ENCODE measurements at regions not wholly inside any gene's neighbourhood (a gene's known extent, or its start where the extent isn't known, plus 50 kb on each side); places are given as distances from the start of the nearest gene placed in this dataset.

DNA sequence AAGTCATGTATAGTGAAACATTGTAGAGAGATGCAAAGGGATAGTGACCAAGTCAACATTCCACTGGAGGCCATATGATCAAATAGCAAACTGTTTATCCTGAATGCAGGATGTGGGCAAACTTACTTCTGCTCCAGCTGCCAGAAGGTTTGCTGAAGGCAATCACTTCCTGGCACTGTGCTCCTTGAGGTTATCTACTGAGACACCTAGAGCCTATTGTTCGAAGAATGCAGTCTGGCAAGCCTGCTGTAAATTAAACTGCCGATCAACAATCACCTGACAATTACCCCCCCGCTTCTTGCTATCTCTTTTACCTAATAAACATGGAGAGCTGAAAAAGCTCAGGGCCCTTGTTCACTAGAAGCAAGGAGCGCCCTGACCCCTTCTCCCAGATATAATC is 139.4 kb upstream of the B3GALT2 start:
- no peaks in the 10 kb centered on the region for H3K79me2 ChIP-seq (ENCODE audit: low read length)
- H3K4me3 ChIP-seq (ENCODE audit: low read length): no peak overlapping the region
- no peak overlapping the region for H3K4me2 ChIP-seq (ENCODE audit: low read depth, low read length, poor library complexity, severe bottlenecking)
- H2AFZ ChIP-seq (ENCODE audit: low read length): no peak overlapping the region
- DNase-seq: no peak
- H3K9ac ChIP-seq (ENCODE audit: low read length): no peak overlapping the region
- no peaks in the 10 kb centered on the region for H3K27me3 ChIP-seq (ENCODE audit: low read length)
- H3K4me1 ChIP-seq (ENCODE audit: low read length): peaks cover under 1% of the 10 kb centered on the region; the same call in 1 of the 2 replicates
- H3K36me3 ChIP-seq (ENCODE audit: insufficient read depth, low read length): no peaks in the 10 kb centered on the region
- no peaks in the 10 kb centered on the region; the same call in 1 of the 2 replicates for H3K9me2 ChIP-seq (replicated peaks; ENCODE audit: insufficient read depth, low read length)
- H3K9me3 ChIP-seq (ENCODE audit: low read length): no peaks in the 10 kb centered on the region
- H4K20me1 ChIP-seq (ENCODE audit: insufficient read depth, low read depth, low read length): no peaks in the 10 kb centered on the region
- no peak overlapping the region for H3K27ac ChIP-seq (ENCODE audit: low read length)

DNA sequence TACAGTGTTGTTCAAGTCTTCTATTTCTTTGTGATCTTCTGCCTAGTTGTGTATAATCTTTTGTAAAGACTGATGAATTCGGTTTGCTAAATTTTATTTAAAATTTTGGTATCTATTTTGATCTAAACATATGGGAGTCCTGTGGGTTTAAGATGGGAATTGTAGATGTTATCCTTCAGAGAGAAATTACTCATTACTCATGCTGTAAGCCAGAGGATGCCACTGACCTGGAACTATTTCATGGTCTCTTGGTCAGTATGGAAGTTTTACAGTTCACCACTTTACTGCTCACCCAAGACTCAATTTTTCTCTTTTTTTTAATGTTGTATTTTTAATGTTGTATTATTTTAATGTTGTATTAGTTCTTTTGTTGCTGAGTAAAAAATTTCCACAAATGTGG is 138.6 kb upstream of the B3GALT2 start:
- no peak for DNase-seq
- Histone ChIP-seq H3K4me3 (ENCODE audit: low read length) (no peak overlapping the region), H3K9ac (ENCODE audit: low read length) (no peak overlapping the region), H3K27ac (ENCODE audit: low read length) (no peak overlapping the region), H2AFZ (ENCODE audit: low read length) (no peak overlapping the region), H3K9me3 (ENCODE audit: low read length) (no peaks in the 10 kb centered on the region), H3K9me2 (replicated peaks; ENCODE audit: insufficient read depth, low read length) (no peaks in the 10 kb centered on the region; the same call in 1 of the 2 replicates), H4K20me1 (ENCODE audit: insufficient read depth, low read depth, low read length) (no peaks in the 10 kb centered on the region), H3K79me2 (ENCODE audit: low read length) (no peaks in the 10 kb centered on the region), H3K36me3 (ENCODE audit: insufficient read depth, low read length) (no peaks in the 10 kb centered on the region), H3K27me3 (ENCODE audit: low read length) (no peaks in the 10 kb centered on the region), H3K4me1 (ENCODE audit: low read length) (peaks cover 4% of the 10 kb centered on the region), H3K4me2 (ENCODE audit: low read depth, low read length, poor library complexity, severe bottlenecking) (no peak overlapping the region)

DNA sequence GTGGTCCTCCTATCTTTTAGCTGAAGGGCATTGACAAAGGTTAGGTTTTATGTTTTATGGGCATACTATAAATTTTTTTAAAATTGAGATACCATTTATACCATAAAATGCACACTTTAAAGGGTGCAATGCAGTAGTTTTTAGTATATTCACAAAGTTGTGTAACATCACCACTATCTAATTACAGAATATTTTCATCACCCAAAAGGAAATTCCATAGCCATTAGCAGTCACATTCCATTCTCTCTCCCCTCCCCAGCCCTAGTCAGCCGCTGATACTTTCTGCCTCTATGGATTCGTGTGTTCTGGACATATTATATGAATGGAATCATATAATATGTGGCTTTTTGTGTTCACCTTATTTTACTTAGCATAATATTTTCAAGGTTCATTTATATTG is 135.8 kb upstream of the B3GALT2 start:
- H3K9me2 ChIP-seq (replicated peaks; ENCODE audit: insufficient read depth, low read length): no peaks in the 10 kb centered on the region; the same call in 1 of the 2 replicates
- H3K27me3 ChIP-seq (ENCODE audit: low read length): no peaks in the 10 kb centered on the region
- no peaks in the 10 kb centered on the region for H3K36me3 ChIP-seq (ENCODE audit: insufficient read depth, low read length)
- H2AFZ ChIP-seq (ENCODE audit: low read length): no peak overlapping the region
- H4K20me1 ChIP-seq (ENCODE audit: insufficient read depth, low read depth, low read length): no peaks in the 10 kb centered on the region
- no peak overlapping the region for H3K4me3 ChIP-seq (ENCODE audit: low read length)
- DNase-seq: no peak
- H3K4me2 ChIP-seq (ENCODE audit: low read depth, low read length, poor library complexity, severe bottlenecking): no peak overlapping the region
- H3K9ac ChIP-seq (ENCODE audit: low read length): no peak overlapping the region
- H3K27ac ChIP-seq (ENCODE audit: low read length): no peak overlapping the region
- no peaks in the 10 kb centered on the region for H3K9me3 ChIP-seq (ENCODE audit: low read length)
- peaks cover 4% of the 10 kb centered on the region for H3K4me1 ChIP-seq (ENCODE audit: low read length)
- H3K79me2 ChIP-seq (ENCODE audit: low read length): no peaks in the 10 kb centered on the region

GRCh38 chr1:193321242-193321840 is 134.9 kb upstream of the B3GALT2 start:
- Histone ChIP-seq H4K20me1 (ENCODE audit: insufficient read depth, low read depth, low read length) (no peaks in the 10 kb centered on the region), H3K36me3 (ENCODE audit: insufficient read depth, low read length) (no peaks in the 10 kb centered on the region), H2AFZ (ENCODE audit: low read length) (no peak overlapping the region), H3K9me2 (replicated peaks; ENCODE audit: insufficient read depth, low read length) (no peaks in the 10 kb centered on the region; the same call in 1 of the 2 replicates), H3K79me2 (ENCODE audit: low read length) (no peaks in the 10 kb centered on the region), H3K9ac (ENCODE audit: low read length) (no peak overlapping the region), H3K4me3 (ENCODE audit: low read length) (no peak overlapping the region), H3K4me1 (ENCODE audit: low read length) (peaks cover 4% of the 10 kb centered on the region), H3K9me3 (ENCODE audit: low read length) (no peaks in the 10 kb centered on the region), H3K27ac (ENCODE audit: low read length) (no peak overlapping the region), H3K4me2 (ENCODE audit: low read depth, low read length, poor library complexity, severe bottlenecking) (no peak overlapping the region), H3K27me3 (ENCODE audit: low read length) (no peaks in the 10 kb centered on the region)
- DNase-seq: no peak

- no peaks in the 10 kb centered on the region for H3K9me3 ChIP-seq (ENCODE audit: low read length)
- no peak overlapping the region for H2AFZ ChIP-seq (ENCODE audit: low read length)
- H3K36me3 ChIP-seq (ENCODE audit: insufficient read depth, low read length): no peaks in the 10 kb centered on the region
- H4K20me1 ChIP-seq (ENCODE audit: insufficient read depth, low read depth, low read length): no peaks in the 10 kb centered on the region
- no peak overlapping the region for H3K9ac ChIP-seq (ENCODE audit: low read length)
- H3K9me2 ChIP-seq (replicated peaks; ENCODE audit: insufficient read depth, low read length): no peaks in the 10 kb centered on the region; the same call in 1 of the 2 replicates
- no peak overlapping the region for H3K27ac ChIP-seq (ENCODE audit: low read length)
- no peak overlapping the region for H3K4me3 ChIP-seq (ENCODE audit: low read length)
- H3K79me2 ChIP-seq (ENCODE audit: low read length): no peaks in the 10 kb centered on the region
- no peak overlapping the region for H3K4me2 ChIP-seq (ENCODE audit: low read depth, low read length, poor library complexity, severe bottlenecking)
- peaks cover 4% of the 10 kb centered on the region for H3K4me1 ChIP-seq (ENCODE audit: low read length)
- no peaks in the 10 kb centered on the region for H3K27me3 ChIP-seq (ENCODE audit: low read length)
- no peak for DNase-seq
Measured at GRCh38 chr1:193320270-193320669, 133.9 kb upstream of the B3GALT2 start.

- no peak overlapping the region for H3K4me2 ChIP-seq (ENCODE audit: low read depth, low read length, poor library complexity, severe bottlenecking)
- H3K4me1 ChIP-seq (ENCODE audit: low read length): peaks cover 4% of the 10 kb centered on the region
- no peaks in the 10 kb centered on the region; the same call in 1 of the 2 replicates for H3K9me2 ChIP-seq (replicated peaks; ENCODE audit: insufficient read depth, low read length)
- no peaks in the 10 kb centered on the region for H3K9me3 ChIP-seq (ENCODE audit: low read length)
- H3K79me2 ChIP-seq (ENCODE audit: low read length): no peaks in the 10 kb centered on the region
- no peak overlapping the region for H3K4me3 ChIP-seq (ENCODE audit: low read length)
- no peaks in the 10 kb centered on the region for H3K27me3 ChIP-seq (ENCODE audit: low read length)
- H3K36me3 ChIP-seq (ENCODE audit: insufficient read depth, low read length): no peaks in the 10 kb centered on the region
- H4K20me1 ChIP-seq (ENCODE audit: insufficient read depth, low read depth, low read length): no peaks in the 10 kb centered on the region
- DNase-seq: no peak
- no peak overlapping the region for H3K9ac ChIP-seq (ENCODE audit: low read length)
- H3K27ac ChIP-seq (ENCODE audit: low read length): no peak overlapping the region
- H2AFZ ChIP-seq (ENCODE audit: low read length): no peak overlapping the region
Measured at GRCh38 chr1:193318347-193318746, 131.9 kb upstream of the B3GALT2 start.

GRCh38 chr1:193313354-193314140 is 127.1 kb upstream of the B3GALT2 start:
- Histone ChIP-seq H4K20me1 (ENCODE audit: insufficient read depth, low read depth, low read length) (no peaks in the 10 kb centered on the region), H2AFZ (ENCODE audit: low read length) (no peak overlapping the region), H3K4me2 (ENCODE audit: low read depth, low read length, poor library complexity, severe bottlenecking) (no peak overlapping the region), H3K4me1 (ENCODE audit: low read length) (no peaks in the 10 kb centered on the region), H3K27me3 (ENCODE audit: low read length) (no peaks in the 10 kb centered on the region), H3K36me3 (ENCODE audit: insufficient read depth, low read length) (no peaks in the 10 kb centered on the region), H3K9me2 (replicated peaks; ENCODE audit: insufficient read depth, low read length) (no peaks in the 10 kb centered on the region), H3K27ac (ENCODE audit: low read length) (no peak overlapping the region), H3K4me3 (ENCODE audit: low read length) (no peak overlapping the region), H3K9ac (ENCODE audit: low read length) (no peak overlapping the region), H3K9me3 (ENCODE audit: low read length) (no peaks in the 10 kb centered on the region), H3K79me2 (ENCODE audit: low read length) (no peaks in the 10 kb centered on the region)
- no peak for DNase-seq

DNA sequence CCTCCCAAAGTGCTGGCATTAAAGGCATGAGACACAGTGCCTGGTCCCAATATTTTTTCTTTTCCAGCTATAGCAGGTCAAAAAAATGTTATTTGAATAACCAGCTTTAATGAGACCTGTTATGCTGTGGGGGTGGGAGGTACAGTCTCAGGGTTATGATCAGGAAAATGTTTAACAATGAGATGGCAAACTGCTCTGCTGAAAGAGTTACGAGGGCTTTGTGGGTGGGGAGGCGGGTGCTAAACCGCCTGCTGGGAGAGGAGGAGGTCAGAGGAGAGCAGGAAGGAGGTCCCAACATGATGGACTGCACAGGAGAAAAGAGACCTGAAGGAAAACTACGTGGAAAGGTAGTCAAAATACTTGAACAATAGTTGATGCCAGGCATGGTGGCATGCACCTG is 126.0 kb upstream of the B3GALT2 start:
- Histone ChIP-seq H3K27me3 (ENCODE audit: low read length) (no peaks in the 10 kb centered on the region), H2AFZ (ENCODE audit: low read length) (no peak overlapping the region), H3K36me3 (ENCODE audit: insufficient read depth, low read length) (no peaks in the 10 kb centered on the region), H3K9me2 (replicated peaks; ENCODE audit: insufficient read depth, low read length) (no peaks in the 10 kb centered on the region), H3K9ac (ENCODE audit: low read length) (no peak overlapping the region), H3K4me2 (ENCODE audit: low read depth, low read length, poor library complexity, severe bottlenecking) (no peak overlapping the region), H4K20me1 (ENCODE audit: insufficient read depth, low read depth, low read length) (no peaks in the 10 kb centered on the region), H3K9me3 (ENCODE audit: low read length) (no peaks in the 10 kb centered on the region), H3K79me2 (ENCODE audit: low read length) (no peaks in the 10 kb centered on the region), H3K4me3 (ENCODE audit: low read length) (no peak overlapping the region), H3K27ac (ENCODE audit: low read length) (no peak overlapping the region), H3K4me1 (ENCODE audit: low read length) (no peaks in the 10 kb centered on the region)
- no peak for DNase-seq

All from Karpas-422 (cell line).